OCI-LY7 (cell line): ENCODE measurements at regions not wholly inside any gene's neighbourhood (a gene's known extent, or its start where the extent isn't known, plus 50 kb on each side); places are given as distances from the start of the nearest gene placed in this dataset.

Experiments used
- BruUV-seq: library from RNA; stranded (reverse); fragments of 400-500 nt; replicated peaks from 2 replicates; lab custom pipeline; 2021; lab: Mats Ljungman, UMichigan
- CTCF ChIA-PET: fragments of 300-600 bp; sonication (Branson Sonifier 250); formaldehyde crosslinking; loops from one replicate; lab custom pipeline; 2022; ENCODE audit warnings: antibody characterized with exemption; ENCODE audit not compliant: unreplicated experiment; lab: Charles Lee
- POLR2A ChIA-PET: fragments of 300-600 bp; sonication (Branson Sonifier 250); formaldehyde crosslinking; loops from one replicate; lab custom pipeline; 2022; ENCODE audit warnings: antibody characterized with exemption; lab: Charles Lee
- DNase-seq: peaks from one replicate; pipeline ENCODE4 v3.0.0-alpha.2; 2015; ENCODE audit warnings: low spot score
- H2AFZ ChIP-seq: fragments of 200-600 bp; sonication (generic), shearing (Covaris generic); 2 replicates; pipeline ENCODE4 v1.6.1; 2014; ENCODE audit warnings: mild to moderate bottlenecking, antibody characterized with exemption, low read length, moderate library complexity
- H3K27ac ChIP-seq: fragments of 200-600 bp; sonication (generic); 2 replicates; pipeline ENCODE4 v1.5.1; 2014; ENCODE audit warnings: mixed run types, low read depth, mild to moderate bottlenecking, moderate library complexity, low read length, inconsistent platforms; ENCODE audit not compliant: poor library complexity, severe bottlenecking
- H3K36me3 ChIP-seq: fragments of 200-600 bp; sonication (generic); 2 replicates; pipeline ENCODE4 v1.6.1; 2014; ENCODE audit warnings: mild to moderate bottlenecking, antibody characterized with exemption, low read length, moderate library complexity, mixed read lengths; ENCODE audit not compliant: insufficient read depth
- H3K4me1 ChIP-seq: fragments of 200-600 bp; sonication (generic); 2 replicates; pipeline ENCODE4 v1.5.1; 2014; ENCODE audit warnings: mild to moderate bottlenecking, low read length; ENCODE audit not compliant: insufficient read depth, poor library complexity, severe bottlenecking
- H3K4me2 ChIP-seq: fragments of 200-600 bp; sonication (generic); 2 replicates; pipeline ENCODE4 v1.6.1; 2014; ENCODE audit warnings: mild to moderate bottlenecking, low read length
- H3K4me3 ChIP-seq: fragments of 200-600 bp; sonication (generic); 2 replicates; pipeline ENCODE4 v1.5.1; 2014; ENCODE audit warnings: mild to moderate bottlenecking, low read depth, low read length; ENCODE audit not compliant: poor library complexity, severe bottlenecking
- H3K79me2 ChIP-seq: fragments of 200-600 bp; sonication (generic); 2 replicates; pipeline ENCODE4 v1.6.1; 2016; ENCODE audit warnings: low read depth, mild to moderate bottlenecking, low read length, moderate library complexity, mixed read lengths; ENCODE audit not compliant: insufficient read depth
- H3K9me2 ChIP-seq: fragments of 200-600 bp; sonication (generic); 2 replicates; pipeline ENCODE4 v1.6.1; 2016; ENCODE audit warnings: mild to moderate bottlenecking, low read length, mixed read lengths; ENCODE audit not compliant: insufficient read depth
- H3K9me3 ChIP-seq: fragments of 200-600 bp; sonication (generic); 2 replicates; pipeline ENCODE4 v1.6.1; 2014; ENCODE audit warnings: mild to moderate bottlenecking, mixed run types, low read length, mixed read lengths
- H4K20me1 ChIP-seq: fragments of 200-600 bp; sonication (generic); 2 replicates; pipeline ENCODE4 v1.6.1; 2014; ENCODE audit warnings: mild to moderate bottlenecking, antibody characterized with exemption, low read length, moderate library complexity, mixed read lengths; ENCODE audit not compliant: insufficient read depth
- EZH2phosphoT487 ChIP-seq: fragments of 200-600 bp; sonication (generic); IDR thresholded peaks from 2 replicates; pipeline ENCODE4 v1.6.1; 2018; ENCODE audit warnings: low read depth, borderline replicate concordance, mild to moderate bottlenecking, mixed run types, antibody characterized with exemption, low read length, moderate library complexity, mixed read lengths
- intact Hi-C: fragments of 100-400 bp; cut with micrococcal nuclease; formaldehyde crosslinking; loops from one replicate; pipeline ENCODE4 v1.10.0; 2022; ENCODE audit not compliant: unreplicated experiment
- TF ChIP-seq, protein P1 (sequence below): fragments of 200-600 bp; sonication (generic); conservative IDR thresholded peaks from 2 replicates; pipeline ENCODE4 v1.5.1; 2014; ENCODE audit warnings: mild to moderate bottlenecking, antibody characterized with exemption, low read length, moderate library complexity, mixed read lengths

DNA sequence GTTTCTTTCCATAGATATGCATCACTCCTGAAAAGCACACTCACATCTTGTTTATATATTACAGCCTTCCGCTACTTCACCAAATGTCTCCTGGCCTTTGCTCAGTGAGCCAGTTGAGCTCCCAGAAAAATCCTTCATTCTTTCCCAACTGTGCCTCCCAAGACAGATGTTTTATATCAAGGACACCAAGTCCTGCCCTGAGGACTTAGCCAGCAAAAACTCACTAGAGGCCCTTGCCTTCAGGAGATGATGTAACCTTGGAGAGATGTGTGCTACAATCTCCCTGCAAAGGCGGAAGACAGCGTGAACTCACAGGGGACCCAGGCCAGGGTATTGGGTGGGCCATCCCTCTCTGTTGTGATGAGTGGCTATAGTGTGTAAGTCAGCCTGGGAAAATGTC lies 86.1 kb upstream of the CTAGE1 start:
- ChIA-PET POLR2A (interaction anchor here (1.0 kb wide), 1 partner anchor 10 kb away, joined by 3 read pairs; no protein-coding TSS in a partner anchor), CTCF (no interaction called here)
- Histone ChIP-seq H2AFZ (no peak overlapping the region), H4K20me1 (no peaks in the 10 kb centered on the region), H3K4me3 (no peak overlapping the region), H3K27ac (no peak overlapping the region), H3K9me3 (no peaks in the 10 kb centered on the region), H3K4me2 (no peak overlapping the region), H3K4me1 (no peaks in the 10 kb centered on the region), H3K9me2 (no peaks in the 10 kb centered on the region), H3K36me3 (no peaks in the 10 kb centered on the region), H3K79me2 (no peaks in the 10 kb centered on the region)
- TF ChIP-seq, protein P1, sequence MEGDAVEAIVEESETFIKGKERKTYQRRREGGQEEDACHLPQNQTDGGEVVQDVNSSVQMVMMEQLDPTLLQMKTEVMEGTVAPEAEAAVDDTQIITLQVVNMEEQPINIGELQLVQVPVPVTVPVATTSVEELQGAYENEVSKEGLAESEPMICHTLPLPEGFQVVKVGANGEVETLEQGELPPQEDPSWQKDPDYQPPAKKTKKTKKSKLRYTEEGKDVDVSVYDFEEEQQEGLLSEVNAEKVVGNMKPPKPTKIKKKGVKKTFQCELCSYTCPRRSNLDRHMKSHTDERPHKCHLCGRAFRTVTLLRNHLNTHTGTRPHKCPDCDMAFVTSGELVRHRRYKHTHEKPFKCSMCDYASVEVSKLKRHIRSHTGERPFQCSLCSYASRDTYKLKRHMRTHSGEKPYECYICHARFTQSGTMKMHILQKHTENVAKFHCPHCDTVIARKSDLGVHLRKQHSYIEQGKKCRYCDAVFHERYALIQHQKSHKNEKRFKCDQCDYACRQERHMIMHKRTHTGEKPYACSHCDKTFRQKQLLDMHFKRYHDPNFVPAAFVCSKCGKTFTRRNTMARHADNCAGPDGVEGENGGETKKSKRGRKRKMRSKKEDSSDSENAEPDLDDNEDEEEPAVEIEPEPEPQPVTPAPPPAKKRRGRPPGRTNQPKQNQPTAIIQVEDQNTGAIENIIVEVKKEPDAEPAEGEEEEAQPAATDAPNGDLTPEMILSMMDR: no peak
- no peak for TF ChIP-seq EZH2phosphoT487
- intact Hi-C loops: no loop called here
- DNase-seq: no peak
- no TSS peak for BruUV-seq

DNA sequence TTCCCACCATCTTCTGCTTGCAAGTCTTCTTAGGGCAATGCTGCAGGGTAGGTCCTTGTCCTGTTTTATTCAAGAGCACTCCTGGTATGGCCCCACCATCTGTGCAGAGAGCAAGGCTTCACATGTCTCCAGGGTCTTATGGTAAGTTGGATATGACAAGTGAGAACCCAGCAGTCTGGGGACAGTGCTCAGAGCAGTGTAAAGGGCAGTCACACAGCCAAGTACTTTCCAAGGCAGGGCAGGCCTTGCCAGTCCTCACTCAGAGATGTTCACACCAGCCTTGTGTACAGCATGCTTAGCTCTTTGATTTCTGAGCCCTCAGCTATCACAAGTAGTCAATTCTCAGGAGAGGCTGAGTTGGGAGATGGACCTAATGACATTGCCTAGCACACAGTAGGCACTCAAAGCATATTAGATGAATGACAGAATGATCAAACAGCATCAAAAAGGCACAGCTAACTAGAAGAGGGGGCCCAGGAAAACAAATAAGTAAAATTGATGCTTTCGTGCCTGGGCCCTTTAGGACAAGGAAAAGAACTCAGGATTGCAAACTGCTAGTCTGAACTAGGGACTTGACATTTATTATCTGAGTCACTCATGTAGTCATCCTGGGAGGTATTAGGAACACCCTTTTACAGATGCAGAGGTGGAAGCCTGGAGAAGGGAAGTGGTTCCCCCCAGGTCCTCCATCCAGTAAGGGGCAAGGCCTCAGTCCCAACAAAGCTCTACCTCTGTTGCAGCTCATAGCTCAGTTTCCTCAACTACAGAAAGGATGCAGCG lies 86.7 kb upstream of the CTAGE1 start:
- H2AFZ ChIP-seq: no peak overlapping the region
- H3K27ac ChIP-seq: no peak overlapping the region
- H4K20me1 ChIP-seq: no peaks in the 10 kb centered on the region
- no peaks in the 10 kb centered on the region for H3K79me2 ChIP-seq
- no peak overlapping the region for H3K4me3 ChIP-seq
- DNase-seq: no peak
- POLR2A ChIA-PET: interaction anchor here (1.0 kb wide), 1 partner anchor 11 kb away, joined by 3 read pairs; no protein-coding TSS in a partner anchor
- no TSS peak for BruUV-seq
- no peaks in the 10 kb centered on the region for H3K36me3 ChIP-seq
- intact Hi-C loops: no loop called here
- CTCF ChIA-PET: no interaction called here
- no peak overlapping the region for H3K4me2 ChIP-seq
- TF ChIP-seq EZH2phosphoT487: no peak
- no peaks in the 10 kb centered on the region for H3K9me2 ChIP-seq
- H3K4me1 ChIP-seq: no peaks in the 10 kb centered on the region
- no peaks in the 10 kb centered on the region for H3K9me3 ChIP-seq

DNA sequence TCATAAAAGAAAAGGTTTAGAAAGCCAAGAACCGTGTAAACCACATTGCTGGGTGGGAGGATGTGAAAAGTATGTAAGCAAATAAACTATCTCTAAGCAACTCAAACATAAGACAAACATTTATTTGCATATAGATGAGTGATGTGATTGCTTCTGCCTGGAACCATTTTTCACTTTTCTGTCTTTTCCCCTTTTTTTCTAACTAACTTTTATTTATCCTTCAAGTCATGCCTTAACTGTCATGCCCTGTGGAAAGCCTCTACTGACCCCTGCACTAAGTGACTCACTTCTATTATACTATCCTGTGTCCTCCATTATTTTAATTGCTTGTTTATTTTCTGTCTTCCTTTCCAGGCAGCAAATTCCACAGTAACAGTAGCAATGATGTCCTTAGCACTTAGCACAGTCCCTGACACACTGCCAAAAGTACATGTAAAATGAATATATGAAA lies 87.5 kb upstream of the CTAGE1 start:
- Histone ChIP-seq H3K9me2 (no peaks in the 10 kb centered on the region), H3K79me2 (no peaks in the 10 kb centered on the region), H3K4me3 (no peak overlapping the region), H2AFZ (no peak overlapping the region), H4K20me1 (no peaks in the 10 kb centered on the region), H3K9me3 (no peaks in the 10 kb centered on the region), H3K4me2 (no peak overlapping the region), H3K4me1 (no peaks in the 10 kb centered on the region), H3K27ac (no peak overlapping the region), H3K36me3 (no peaks in the 10 kb centered on the region)
- no peak for DNase-seq
- CTCF ChIA-PET: no interaction called here
- TF ChIP-seq, protein P1: no peak
- TF ChIP-seq EZH2phosphoT487: no peak
- POLR2A ChIA-PET: no interaction called here
- BruUV-seq: no TSS peak
- intact Hi-C loops: no loop called here
